CD14-positive monocyte (primary cell): ENCODE measurements at regions not wholly inside any gene's neighbourhood (a gene's known extent, or its start where the extent isn't known, plus 50 kb on each side); places are given as distances from the start of the nearest gene placed in this dataset. TPM values are rescaled to one million over a fixed set of nuclear protein-coding genes. Genes with fewer than 3 reads are reported as not detected.

ENCODE experiments used
- DNase-seq, 3 donors: peaks; one replicate each; pipeline ENCODE4 v3.0.0-alpha.2; 2011 to 2022
- H2AFZ ChIP-seq: 2 replicates; pipeline ENCODE4 v1.6.0; 2012; ENCODE audit warnings: mild to moderate bottlenecking, low read depth, low read length, inconsistent platforms; ENCODE audit not compliant: insufficient read depth, poor library complexity, severe bottlenecking
- H3K27ac ChIP-seq, 2 donors: 1 replicate in 1 of 2; 2 replicates in 1 of 2; pipeline ENCODE4 v1.5.1; 2012 to 2013; ENCODE audit warnings: low read length in 2 of 2, control low read depth in 1 of 2, inconsistent platforms in 1 of 2, low read depth in 1 of 2, mild to moderate bottlenecking in 1 of 2
- H3K27me3 ChIP-seq, 2 donors: one replicate each; pipeline versions ENCODE4 v1.6.0 to v1.6.1; 2011 to 2013; ENCODE audit warnings: low read length in 2 of 2; ENCODE audit not compliant: control insufficient read depth in 2 of 2, insufficient read depth in 2 of 2
- H3K36me3 ChIP-seq, 2 donors: replicated peaks in 1 of 2; 1 replicate in 1 of 2; 2 replicates in 1 of 2; pipeline versions ENCODE4 v1.5.1 to v1.6.1; 2012 to 2013; ENCODE audit warnings: low read length in 2 of 2, control low read depth in 1 of 2, inconsistent platforms in 1 of 2, mild to moderate bottlenecking in 1 of 2; ENCODE audit not compliant: insufficient read depth in 2 of 2, control insufficient read depth in 1 of 2
- H3K4me1 ChIP-seq, 2 donors: 1 replicate in 1 of 2; 2 replicates in 1 of 2; pipeline versions ENCODE4 v1.5.1 to v1.6.1; 2012 to 2013; ENCODE audit warnings: low read length in 2 of 2, control low read depth in 1 of 2, inconsistent platforms in 1 of 2, mild to moderate bottlenecking in 1 of 2, moderate library complexity in 1 of 2; ENCODE audit not compliant: insufficient read depth in 2 of 2, control insufficient read depth in 1 of 2
- H3K4me2 ChIP-seq: replicated peaks from 2 replicates; pipeline ENCODE3; 2012; ENCODE audit warnings: low read length, moderate library complexity, mild to moderate bottlenecking; ENCODE audit not compliant: poor library complexity, severe bottlenecking; ENCODE audit errors: extremely low read depth
- H3K4me3 ChIP-seq, 3 experiments: fragments of 200-600 bp in 1 of 3; sonication (generic) in 1 of 3; replicated peaks in 1 of 3; 1 replicate in 2 of 3; 2 replicates in 1 of 3; pipeline ENCODE4 v1.5.1; 2011 to 2013; ENCODE audit warnings: low read length in 3 of 3, mild to moderate bottlenecking in 3 of 3, control low read depth in 2 of 3, low read depth in 2 of 3, inconsistent platforms in 1 of 3, moderate library complexity in 1 of 3
- H3K79me2 ChIP-seq: 2 replicates; pipeline ENCODE4 v1.6.0; 2012; ENCODE audit warnings: mild to moderate bottlenecking, control low read depth, inconsistent platforms, low read length, moderate library complexity; ENCODE audit not compliant: insufficient read depth
- H3K9ac ChIP-seq: 2 replicates; pipeline ENCODE4 v1.6.0; 2017; ENCODE audit warnings: low read length, mild to moderate bottlenecking; ENCODE audit not compliant: insufficient read depth, poor library complexity, severe bottlenecking
- H3K9me3 ChIP-seq, 2 donors: replicated peaks in 1 of 2; 1 replicate in 1 of 2; 2 replicates in 1 of 2; pipeline versions ENCODE4 v1.5.1 to v1.6.1; 2012 to 2013; ENCODE audit warnings: low read length in 2 of 2, control low read depth in 1 of 2; ENCODE audit not compliant: control insufficient read depth in 1 of 2, insufficient read depth in 1 of 2
- H4K20me1 ChIP-seq: 2 replicates; pipeline ENCODE4 v1.6.0; 2012; ENCODE audit warnings: mild to moderate bottlenecking, low read length, control low read depth, moderate library complexity; ENCODE audit not compliant: insufficient read depth
- H3K27ac Mint-ChIP-seq, 7 donors: one replicate each; pipeline ENCODE4 v1.8.0; 2020; ENCODE audit warnings: mild to moderate bottlenecking in 7 of 7, mixed read lengths in 7 of 7, moderate library complexity in 6 of 7, inconsistent platforms in 2 of 7
- H3K27me3 Mint-ChIP-seq, 3 donors: one replicate each; pipeline ENCODE4 v1.8.0; 2021 to 2022; ENCODE audit warnings: low read depth in 3 of 3, mild to moderate bottlenecking in 3 of 3, mixed read lengths in 3 of 3, moderate library complexity in 3 of 3, inconsistent platforms in 1 of 3
- H3K36me3 Mint-ChIP-seq, 2 donors: one replicate each; pipeline ENCODE4 v1.8.0; 2020; ENCODE audit warnings: mixed read lengths in 2 of 2, inconsistent platforms in 1 of 2, mild to moderate bottlenecking in 1 of 2
- H3K4me1 Mint-ChIP-seq: one replicate; pipeline ENCODE4 v1.8.0; 2020; ENCODE audit warnings: mild to moderate bottlenecking, mixed read lengths
- H3K4me3 Mint-ChIP-seq, 2 donors: one replicate each; pipeline ENCODE4 v1.8.0; 2020; ENCODE audit warnings: mild to moderate bottlenecking in 2 of 2, mixed read lengths in 2 of 2, moderate library complexity in 1 of 2
- H3K9me3 Mint-ChIP-seq, 7 donors: one replicate each; pipeline ENCODE4 v1.8.0; 2020 to 2022; ENCODE audit warnings: mixed read lengths in 7 of 7, mild to moderate bottlenecking in 6 of 7, moderate library complexity in 6 of 7, inconsistent platforms in 2 of 7
- CTCF ChIP-seq: fragments of 200-600 bp; IDR thresholded peaks from one replicate; pipeline ENCODE4 v1.8.0; 2022; ENCODE audit warnings: antibody characterized with exemption, mild to moderate bottlenecking
- WGBS: methylation state at CpG from one replicate; pipeline ENCODE4 v1.1.5; 2013; ENCODE audit warnings: missing lambda C conversion rate; ENCODE audit not compliant: insufficient coverage; 5-methylcytosine and 5-hydroxymethylcytosine counted together
- intact Hi-C, 2 donors: fragments of 100-400 bp; cut with micrococcal nuclease; formaldehyde crosslinking; loops; one replicate each; pipeline versions ENCODE4 v1.15.0 to v1.15.1; 2023
- small RNA-seq: library from RNA; depleted of rRNA; stranded (forward); fragments of <200 nt; gene quantifications from one replicate; pipeline ENCODE3, GENCODE V24; 2012; ENCODE audit warnings: low read depth; ENCODE audit not compliant: insufficient read length

GRCh38 chr11:127054153-127054552 lies 53.6 kb upstream of the KIRREL3 start:
- no peak overlapping the region for H3K4me3 ChIP-seq
- Mint-ChIP-seq H3K27me3 (peaks cover 0 to 3% (median 2%) of the 10 kb centered on the region in 3 donors), H3K36me3 (no peaks in the 10 kb centered on the region), H3K4me1 (no peaks in the 10 kb centered on the region), H3K4me3 (no peak overlapping the region), H3K27ac (no peak overlapping the region), H3K9me3 (peaks cover 0 to 5% (median 2%) of the 10 kb centered on the region in 7 donors)
- no peaks in the 10 kb centered on the region for H3K9me3 ChIP-seq
- H3K4me2 ChIP-seq = no peak overlapping the region
- no peaks in the 10 kb centered on the region for H3K79me2 ChIP-seq
- no peaks in the 10 kb centered on the region for H3K4me1 ChIP-seq
- no peaks in the 10 kb centered on the region for H4K20me1 ChIP-seq
- no peaks in the 10 kb centered on the region for H3K36me3 ChIP-seq
- no peaks in the 10 kb centered on the region for H3K27me3 ChIP-seq
- H2AFZ ChIP-seq = no peak overlapping the region
- H3K27ac ChIP-seq = no peak overlapping the region
- intact Hi-C loops = no loop called here
- no peak overlapping the region for H3K9ac ChIP-seq
- no peak for TF ChIP-seq CTCF
- 93% methylated on average over 2 of the region's 2 CpGs for WGBS
- no peak for DNase-seq

- no peaks in the 10 kb centered on the region for H3K36me3 ChIP-seq
- no peak overlapping the region for H3K9ac ChIP-seq
- Mint-ChIP-seq H3K27me3 (peaks cover 0 to 3% (median 2%) of the 10 kb centered on the region in 3 donors), H3K4me1 (no peaks in the 10 kb centered on the region), H3K27ac (no peak overlapping the region), H3K36me3 (no peaks in the 10 kb centered on the region), H3K4me3 (no peak overlapping the region), H3K9me3 (peaks cover 0 to 4% (median 2%) of the 10 kb centered on the region in 7 donors)
- no peaks in the 10 kb centered on the region for H3K9me3 ChIP-seq
- no peak overlapping the region for H3K4me3 ChIP-seq
- no peaks in the 10 kb centered on the region for H3K79me2 ChIP-seq
- WGBS = no CpG with 5 or more reads among the region's 1 CpG
- H2AFZ ChIP-seq = no peak overlapping the region
- no peak overlapping the region for H3K27ac ChIP-seq
- no peaks in the 10 kb centered on the region for H3K4me1 ChIP-seq
- H3K4me2 ChIP-seq = no peak overlapping the region
- H4K20me1 ChIP-seq = no peaks in the 10 kb centered on the region
- no peak for TF ChIP-seq CTCF
- DNase-seq = no peak
- intact Hi-C loops = no loop called here
- no peaks in the 10 kb centered on the region for H3K27me3 ChIP-seq
Measured at GRCh38 chr11:127052404-127052803, 51.8 kb upstream of the KIRREL3 start.

Small RNA genes lying in the stretch of these regions (small RNA-seq; reads per million reads assigned to genes)
- gene RN7SKP279 = not detected
